ENCODE measurements at regions not wholly inside any gene's neighbourhood (a gene's known extent, or its start where the extent isn't known, plus 50 kb on each side); places are given as distances from the start of the nearest gene placed in this dataset.
A peak's percentile ranks its signal among the peaks of the same experiment; 100 is the strongest.

- Histone ChIP-seq H3K4me3 (no peak overlapping the region), H3K9me3 (no peaks in the 10 kb centered on the region), H3K27ac (no peak overlapping the region), H3K4me1 (no peaks in the 10 kb centered on the region), H3K27me3 (no peaks in the 10 kb centered on the region), H3K36me3 (replicated peaks in 1 of 2; ENCODE audit: insufficient read depth in 1 of 2, low read depth in 2 of 2) (no peaks in the 10 kb centered on the region)
- ATAC-seq, result peak; percentile 77
- TF ChIP-seq POLR2A (IDR thresholded peaks at IDR 0.05) (no peak), CTCF (IDR thresholded peaks at IDR 0.05) (no peak)
- intact Hi-C loops (cut with DNase I), result no loop called here
- peak in 3 of 4 donors; percentile 16 to 19 (median 17) for DNase-seq
These were observed 381.8 kb upstream of the FZD8 start for GRCh38 chr10:36023939-36024338.

GRCh38 chr10:36021096-36021495 is 379.0 kb upstream of the FZD8 start:
- H3K4me1 ChIP-seq, result no peaks in the 10 kb centered on the region
- TF ChIP-seq CTCF (IDR thresholded peaks at IDR 0.05) (no peak), POLR2A (IDR thresholded peaks at IDR 0.05) (no peak)
- H3K9me3 ChIP-seq, result no peaks in the 10 kb centered on the region
- WGBS, 2 donors, result 0% methylated on average over 1 of the region's 1 CpG
- DNase-seq (no peak), ATAC-seq (no peak)
- H3K36me3 ChIP-seq (replicated peaks in 1 of 2; ENCODE audit: insufficient read depth in 1 of 2, low read depth in 2 of 2), result no peaks in the 10 kb centered on the region
- no peaks in the 10 kb centered on the region for H3K27me3 ChIP-seq
- H3K4me3 ChIP-seq, result no peak overlapping the region
- intact Hi-C loops (cut with DNase I), result no loop called here
- H3K27ac ChIP-seq, result no peak overlapping the region

GRCh38 chr10:36019749-36020148 is 377.7 kb upstream of the FZD8 start:
- no peak for ATAC-seq
- 75 to 82% methylated on average over 4 of the region's 4 CpGs for WGBS, 2 donors

GRCh38 chr10:36018996-36019395 is 376.9 kb upstream of the FZD8 start:
- TF ChIP-seq CTCF (IDR thresholded peaks at IDR 0.05), result no peak
- TF ChIP-seq POLR2A (IDR thresholded peaks at IDR 0.05), result no peak
- Histone ChIP-seq H3K4me3 (no peak overlapping the region), H3K27ac (no peak overlapping the region), H3K27me3 (no peaks in the 10 kb centered on the region), H3K9me3 (no peaks in the 10 kb centered on the region), H3K4me1 (no peaks in the 10 kb centered on the region), H3K36me3 (replicated peaks in 1 of 2; ENCODE audit: insufficient read depth in 1 of 2, low read depth in 2 of 2) (no peaks in the 10 kb centered on the region)
- ATAC-seq (no peak), DNase-seq (no peak)
- intact Hi-C loops (cut with DNase I), result no loop called here
- 81 to 87% methylated on average over 5 of the region's 5 CpGs for WGBS, 2 donors

More at GRCh38 chr10:36019749-36020148, 377.7 kb upstream of the FZD8 start:
- DNase-seq, result no peak
- TF ChIP-seq POLR2A (IDR thresholded peaks at IDR 0.05), result no peak
- no peak for TF ChIP-seq CTCF (IDR thresholded peaks at IDR 0.05)
- H3K27me3 ChIP-seq, result no peaks in the 10 kb centered on the region
- intact Hi-C loops (cut with DNase I), result no loop called here
- no peaks in the 10 kb centered on the region for H3K36me3 ChIP-seq (replicated peaks in 1 of 2; ENCODE audit: insufficient read depth in 1 of 2, low read depth in 2 of 2)
- no peak overlapping the region for H3K4me3 ChIP-seq
- H3K27ac ChIP-seq, result no peak overlapping the region
- H3K9me3 ChIP-seq, result no peaks in the 10 kb centered on the region
- no peaks in the 10 kb centered on the region for H3K4me1 ChIP-seq

GRCh38 chr10:36017137-36017536 is 375.0 kb upstream of the FZD8 start:
- H3K36me3 ChIP-seq (replicated peaks in 1 of 2; ENCODE audit: insufficient read depth in 1 of 2, low read depth in 2 of 2), result no peaks in the 10 kb centered on the region
- no peaks in the 10 kb centered on the region for H3K9me3 ChIP-seq
- TF ChIP-seq POLR2A (IDR thresholded peaks at IDR 0.05) (no peak), CTCF (IDR thresholded peaks at IDR 0.05) (no peak)
- H3K27ac ChIP-seq, result no peak overlapping the region
- intact Hi-C loops (cut with DNase I), result no loop called here
- ATAC-seq, result no peak
- H3K4me1 ChIP-seq, result no peaks in the 10 kb centered on the region
- no peaks in the 10 kb centered on the region for H3K27me3 ChIP-seq
- no peak for DNase-seq
- H3K4me3 ChIP-seq, result no peak overlapping the region
- 70 to 85% methylated on average over 2 of the region's 2 CpGs for WGBS, 2 donors
